ENCODE measurements at regions not wholly inside any gene's neighbourhood (a gene's known extent, or its start where the extent isn't known, plus 50 kb on each side); places are given as distances from the start of the nearest gene placed in this dataset.

DNA sequence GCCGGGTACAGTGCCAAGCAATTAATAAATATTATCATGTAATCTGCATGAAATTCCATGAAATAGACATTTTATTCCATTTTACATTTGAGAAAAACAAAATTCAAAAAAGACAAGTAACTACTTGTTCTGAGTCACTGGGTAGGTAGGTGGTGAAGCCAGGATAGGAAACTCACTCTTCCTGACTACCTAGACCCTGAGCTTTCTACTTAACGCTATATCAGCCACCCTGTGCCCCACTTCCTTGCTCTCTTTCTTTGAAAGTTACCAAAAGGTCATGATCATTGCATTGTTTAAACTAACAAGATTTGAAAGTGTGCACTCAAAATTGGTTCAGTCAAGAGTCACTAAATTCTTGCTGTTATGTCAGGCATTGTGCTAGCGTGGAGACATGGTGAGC, 235.7 kb downstream of the CD83 start:
- H3K9me3 Mint-ChIP-seq, result peaks cover 2% of the 10 kb centered on the region

DNA sequence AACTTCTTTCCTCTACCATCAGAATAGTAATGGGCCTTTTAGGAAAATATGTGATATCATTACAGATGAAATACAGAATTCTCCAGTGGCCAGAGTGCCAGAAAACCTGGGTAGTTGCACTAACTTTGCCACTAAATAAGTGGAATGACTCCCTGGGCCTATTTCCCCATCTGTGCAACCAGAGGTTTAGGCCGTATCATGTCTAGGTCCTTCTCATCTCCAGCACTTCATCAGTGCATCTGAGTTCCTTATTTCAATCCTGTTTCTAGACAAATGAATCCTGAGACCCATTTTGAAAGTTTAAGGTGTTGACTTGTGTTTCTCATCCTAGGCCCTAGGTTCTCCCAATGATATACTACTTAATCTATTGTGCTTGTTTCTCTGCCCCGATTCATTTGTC, 236.2 kb downstream of the CD83 start:
- peaks cover 28% of the 10 kb centered on the region for H3K4me1 Mint-ChIP-seq (ENCODE audit: low read depth)
- H3K27ac Mint-ChIP-seq, result no peak overlapping the region
- peaks cover 2% of the 10 kb centered on the region for H3K9me3 Mint-ChIP-seq
- ATAC-seq (no peak), DNase-seq (no peak)
- H3K36me3 Mint-ChIP-seq (ENCODE audit: low read depth), result no peaks in the 10 kb centered on the region
- POLR2A ChIA-PET, result interaction anchor here (0.7 kb wide), 1 partner anchor 1088 kb away, joined by 3 read pairs; no protein-coding TSS in a partner anchor
- intact Hi-C loops (cut with micrococcal nuclease), result no loop called here
- no peaks in the 10 kb centered on the region for H3K27me3 Mint-ChIP-seq
- CTCF ChIA-PET, result no interaction called here
- TF ChIP-seq, protein P1, sequence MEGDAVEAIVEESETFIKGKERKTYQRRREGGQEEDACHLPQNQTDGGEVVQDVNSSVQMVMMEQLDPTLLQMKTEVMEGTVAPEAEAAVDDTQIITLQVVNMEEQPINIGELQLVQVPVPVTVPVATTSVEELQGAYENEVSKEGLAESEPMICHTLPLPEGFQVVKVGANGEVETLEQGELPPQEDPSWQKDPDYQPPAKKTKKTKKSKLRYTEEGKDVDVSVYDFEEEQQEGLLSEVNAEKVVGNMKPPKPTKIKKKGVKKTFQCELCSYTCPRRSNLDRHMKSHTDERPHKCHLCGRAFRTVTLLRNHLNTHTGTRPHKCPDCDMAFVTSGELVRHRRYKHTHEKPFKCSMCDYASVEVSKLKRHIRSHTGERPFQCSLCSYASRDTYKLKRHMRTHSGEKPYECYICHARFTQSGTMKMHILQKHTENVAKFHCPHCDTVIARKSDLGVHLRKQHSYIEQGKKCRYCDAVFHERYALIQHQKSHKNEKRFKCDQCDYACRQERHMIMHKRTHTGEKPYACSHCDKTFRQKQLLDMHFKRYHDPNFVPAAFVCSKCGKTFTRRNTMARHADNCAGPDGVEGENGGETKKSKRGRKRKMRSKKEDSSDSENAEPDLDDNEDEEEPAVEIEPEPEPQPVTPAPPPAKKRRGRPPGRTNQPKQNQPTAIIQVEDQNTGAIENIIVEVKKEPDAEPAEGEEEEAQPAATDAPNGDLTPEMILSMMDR (IDR thresholded peaks at IDR 0.05), result no peak
- no peak overlapping the region for H3K4me3 Mint-ChIP-seq

More for the DNA sequence above, 235.7 kb downstream of the CD83 start:
- Mint-ChIP-seq H3K4me1 (ENCODE audit: low read depth) (peaks cover 28% of the 10 kb centered on the region), H3K27ac (peak overlapping the region; percentile 46), H3K36me3 (ENCODE audit: low read depth) (no peaks in the 10 kb centered on the region), H3K4me3 (no peak overlapping the region), H3K27me3 (no peaks in the 10 kb centered on the region)
- peak; percentile 67 for ATAC-seq
- no peak for DNase-seq
- TF ChIP-seq, protein P1 (IDR thresholded peaks at IDR 0.05), result no peak
- CTCF ChIA-PET, result no interaction called here
- intact Hi-C loops (cut with micrococcal nuclease), result no loop called here
- POLR2A ChIA-PET, result interaction anchor here (0.7 kb wide), 1 partner anchor 1088 kb away, joined by 3 read pairs; no protein-coding TSS in a partner anchor

DNA sequence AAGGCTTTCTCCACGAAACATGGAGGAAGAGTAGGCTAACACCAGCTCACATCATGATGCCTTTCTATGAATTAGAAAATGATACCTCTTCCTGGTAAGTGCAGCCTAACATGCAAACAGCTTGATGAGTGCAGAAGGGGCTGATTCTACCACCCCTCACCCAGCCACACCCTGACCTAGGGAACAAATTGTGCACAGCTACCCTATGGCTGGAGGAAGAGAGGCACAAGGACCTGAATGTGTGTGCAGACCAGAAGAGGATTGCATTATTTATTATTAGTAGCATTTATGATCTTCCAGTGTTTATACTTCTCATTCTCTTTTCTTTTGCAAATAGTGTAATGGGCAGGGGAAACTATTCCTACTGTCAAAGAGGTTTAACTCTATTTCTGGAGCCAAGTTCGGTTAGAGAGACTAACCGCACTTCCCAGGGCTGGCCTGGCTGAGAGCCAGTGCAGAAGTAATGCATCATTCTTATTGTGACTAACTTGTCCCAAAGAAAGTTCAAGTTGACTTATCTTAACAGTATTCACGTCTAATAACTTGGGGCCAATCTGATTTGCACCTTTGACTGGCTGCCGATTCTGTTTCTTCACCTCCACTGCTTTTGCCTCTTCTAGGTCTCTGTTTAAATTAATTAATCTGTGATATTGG, 237.5 kb downstream of the CD83 start:
- ATAC-seq, result peak; percentile 51

DNA sequence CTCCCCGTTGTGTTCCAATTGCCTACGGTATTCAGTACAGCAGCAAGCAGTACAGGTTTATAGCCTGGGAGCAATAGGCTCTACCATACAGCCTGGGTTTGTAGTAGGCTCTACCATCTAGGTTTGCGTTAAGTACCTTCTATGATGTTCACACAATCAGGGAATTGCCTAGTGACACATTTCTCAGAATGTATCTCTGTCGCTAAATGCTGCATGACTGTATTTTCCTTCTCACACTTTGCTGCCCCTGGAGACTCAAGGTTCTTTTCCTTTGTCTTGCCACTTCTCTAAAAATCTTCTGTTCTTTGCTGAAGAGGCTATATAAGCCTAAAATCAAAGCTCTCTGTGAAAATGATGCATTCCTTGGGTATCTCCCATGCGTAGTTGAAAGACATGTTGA, 241.9 kb downstream of the CD83 start:
- Mint-ChIP-seq H3K9me3 (no peaks in the 10 kb centered on the region), H3K4me3 (no peak overlapping the region), H3K27ac (no peak overlapping the region), H3K36me3 (ENCODE audit: low read depth) (no peaks in the 10 kb centered on the region), H3K27me3 (no peaks in the 10 kb centered on the region), H3K4me1 (ENCODE audit: low read depth) (peaks cover 10% of the 10 kb centered on the region)
- ChIA-PET CTCF (no interaction called here), POLR2A (no interaction called here)
- TF ChIP-seq, protein P1 (IDR thresholded peaks at IDR 0.05), result no peak
- intact Hi-C loops (cut with micrococcal nuclease), result no loop called here
- ATAC-seq (no peak), DNase-seq (no peak)

More for the DNA sequence above, 237.5 kb downstream of the CD83 start:
- Mint-ChIP-seq H3K9me3 (peaks cover 2% of the 10 kb centered on the region), H3K27ac (no peak overlapping the region), H3K27me3 (no peaks in the 10 kb centered on the region), H3K4me1 (ENCODE audit: low read depth) (peaks cover 25% of the 10 kb centered on the region), H3K4me3 (no peak overlapping the region), H3K36me3 (ENCODE audit: low read depth) (no peaks in the 10 kb centered on the region)
- TF ChIP-seq, protein P1 (IDR thresholded peaks at IDR 0.05), result no peak
- intact Hi-C loops (cut with micrococcal nuclease), result no loop called here
- POLR2A ChIA-PET, result no interaction called here
- CTCF ChIA-PET, result no interaction called here
- peak; percentile 62 for DNase-seq

DNA sequence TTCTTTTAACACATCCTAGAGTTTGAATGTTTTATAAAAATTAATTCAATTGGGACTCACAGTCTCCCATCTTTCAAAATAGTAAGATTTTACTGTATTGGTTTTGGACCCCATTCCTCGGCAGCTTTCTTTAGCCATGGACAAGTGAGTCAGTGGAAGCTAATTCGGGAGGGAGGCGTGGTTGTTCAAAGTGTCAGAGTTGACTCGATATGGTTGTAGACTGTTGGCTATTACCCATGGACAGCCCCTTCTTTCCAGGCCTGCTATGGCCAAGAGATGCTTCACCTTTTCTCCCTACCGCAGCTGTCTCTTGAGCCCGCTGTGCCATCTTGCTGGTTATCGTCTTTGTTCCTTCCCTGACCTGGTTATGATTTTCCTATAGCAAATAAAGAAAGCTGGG, 243.0 kb downstream of the CD83 start:
- Mint-ChIP-seq H3K4me1 (ENCODE audit: low read depth) (no peaks in the 10 kb centered on the region), H3K9me3 (no peaks in the 10 kb centered on the region), H3K36me3 (ENCODE audit: low read depth) (no peaks in the 10 kb centered on the region), H3K27me3 (no peaks in the 10 kb centered on the region), H3K4me3 (no peak overlapping the region), H3K27ac (no peak overlapping the region)
- CTCF ChIA-PET, result no interaction called here
- POLR2A ChIA-PET, result no interaction called here
- TF ChIP-seq, protein P1 (IDR thresholded peaks at IDR 0.05), result no peak
- no peak for DNase-seq
- intact Hi-C loops (cut with micrococcal nuclease), result no loop called here
- no peak for ATAC-seq
